ENCODE measurements at regions not wholly inside any gene's neighbourhood (a gene's known extent, or its start where the extent isn't known, plus 50 kb on each side); places are given as distances from the start of the nearest gene placed in this dataset.
"Not testable (repeated sequence)": the region's sequence is repeated elsewhere in the genome, so short reads cannot be mapped to it uniquely, and the experiment has no call there.

DNA sequence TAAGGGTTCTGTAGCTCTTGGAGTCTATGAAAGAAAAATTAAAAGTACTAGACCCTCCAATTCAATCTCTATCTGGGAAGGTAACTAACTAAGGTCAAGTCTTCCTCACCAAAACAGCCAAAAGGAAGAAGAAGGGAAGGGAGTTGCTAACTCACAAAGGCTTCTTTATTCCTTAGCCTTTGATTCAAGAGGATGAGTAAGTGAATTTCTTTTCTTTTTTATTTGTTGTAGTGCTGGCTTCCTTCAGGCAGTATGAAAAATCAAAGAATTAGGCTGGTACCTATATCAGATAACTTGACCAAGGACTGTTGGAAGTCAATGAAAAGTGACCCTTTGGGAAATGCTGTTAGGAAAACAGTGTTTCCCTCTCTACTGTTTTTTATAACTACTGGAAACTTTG is 144.4 kb upstream of the NRIP1 start:
- TF ChIP-seq, protein P1, sequence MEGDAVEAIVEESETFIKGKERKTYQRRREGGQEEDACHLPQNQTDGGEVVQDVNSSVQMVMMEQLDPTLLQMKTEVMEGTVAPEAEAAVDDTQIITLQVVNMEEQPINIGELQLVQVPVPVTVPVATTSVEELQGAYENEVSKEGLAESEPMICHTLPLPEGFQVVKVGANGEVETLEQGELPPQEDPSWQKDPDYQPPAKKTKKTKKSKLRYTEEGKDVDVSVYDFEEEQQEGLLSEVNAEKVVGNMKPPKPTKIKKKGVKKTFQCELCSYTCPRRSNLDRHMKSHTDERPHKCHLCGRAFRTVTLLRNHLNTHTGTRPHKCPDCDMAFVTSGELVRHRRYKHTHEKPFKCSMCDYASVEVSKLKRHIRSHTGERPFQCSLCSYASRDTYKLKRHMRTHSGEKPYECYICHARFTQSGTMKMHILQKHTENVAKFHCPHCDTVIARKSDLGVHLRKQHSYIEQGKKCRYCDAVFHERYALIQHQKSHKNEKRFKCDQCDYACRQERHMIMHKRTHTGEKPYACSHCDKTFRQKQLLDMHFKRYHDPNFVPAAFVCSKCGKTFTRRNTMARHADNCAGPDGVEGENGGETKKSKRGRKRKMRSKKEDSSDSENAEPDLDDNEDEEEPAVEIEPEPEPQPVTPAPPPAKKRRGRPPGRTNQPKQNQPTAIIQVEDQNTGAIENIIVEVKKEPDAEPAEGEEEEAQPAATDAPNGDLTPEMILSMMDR (IDR thresholded peaks at IDR 0.05; ENCODE audit: extremely low read depth, insufficient read depth, missing control alignments), result no peak
- no peak for DNase-seq (ENCODE audit: low spot score)
- in situ Hi-C loops (cut with MboI; ENCODE audit: low pct_unique_long_range_greater_than_20kb, low sequenced_read_pairs, unreplicated experiment), result no loop called here

DNA sequence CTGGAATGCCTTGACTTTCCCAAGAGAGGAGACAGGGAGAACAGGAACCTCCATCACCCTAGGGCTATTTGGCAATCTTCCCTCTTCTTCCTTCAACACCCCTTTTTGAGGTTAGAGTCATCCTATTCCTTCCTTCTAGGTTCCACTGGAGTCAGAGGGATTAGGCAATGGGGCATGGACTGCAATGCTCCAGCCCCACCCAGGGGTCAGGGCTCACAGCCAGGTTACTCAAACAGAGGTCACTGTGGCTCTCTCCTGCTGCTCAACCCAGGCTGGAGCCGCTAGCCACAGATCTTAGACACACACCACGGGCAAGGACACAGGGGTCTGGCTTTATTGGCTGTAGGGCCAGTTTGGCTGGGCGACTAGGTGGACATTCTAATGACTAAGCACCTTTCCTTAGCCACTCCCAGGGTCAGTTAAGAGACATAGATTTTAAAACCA is 145.5 kb upstream of the NRIP1 start:
- TF ChIP-seq, protein P1 (IDR thresholded peaks at IDR 0.05; ENCODE audit: extremely low read depth, insufficient read depth, missing control alignments), result no peak
- in situ Hi-C loops (cut with MboI; ENCODE audit: low pct_unique_long_range_greater_than_20kb, low sequenced_read_pairs, unreplicated experiment), result no loop called here
- DNase-seq (ENCODE audit: low spot score), result no peak

DNA sequence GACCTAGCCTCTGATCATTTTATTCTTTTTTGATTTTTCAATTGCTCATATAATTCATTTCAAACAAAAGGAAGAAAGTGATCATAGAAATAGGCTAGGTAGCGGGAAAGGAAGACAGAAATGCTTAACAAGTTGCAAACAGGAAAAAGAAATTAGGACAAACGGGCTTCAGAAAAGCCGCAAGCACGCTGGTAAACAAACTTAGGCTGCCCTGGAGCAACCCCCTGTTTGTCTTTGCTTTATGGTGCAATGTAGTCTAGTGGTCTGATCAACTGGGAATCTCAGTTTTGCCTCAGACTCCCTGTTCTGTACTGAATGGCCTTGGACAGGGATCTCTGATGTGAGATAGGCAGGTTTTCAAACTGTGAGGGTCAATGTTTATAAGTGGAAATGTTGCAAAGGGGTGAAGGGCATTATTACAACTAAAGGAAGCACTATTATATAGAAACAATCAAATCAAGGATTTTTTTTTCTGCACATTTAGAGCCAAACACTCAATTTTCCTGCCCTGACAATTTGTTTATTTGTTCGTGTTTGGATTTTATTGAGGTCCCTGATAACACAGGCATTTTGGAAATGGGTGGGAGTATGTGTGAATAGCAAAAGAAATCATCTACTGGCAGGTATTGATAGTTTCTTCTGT is 146.8 kb upstream of the NRIP1 start:
- TF ChIP-seq, protein P1 (IDR thresholded peaks at IDR 0.05; ENCODE audit: extremely low read depth, insufficient read depth, missing control alignments), result no peak
- no peak for DNase-seq (ENCODE audit: low spot score)
- in situ Hi-C loops (cut with MboI; ENCODE audit: low pct_unique_long_range_greater_than_20kb, low sequenced_read_pairs, unreplicated experiment), result no loop called here

DNA sequence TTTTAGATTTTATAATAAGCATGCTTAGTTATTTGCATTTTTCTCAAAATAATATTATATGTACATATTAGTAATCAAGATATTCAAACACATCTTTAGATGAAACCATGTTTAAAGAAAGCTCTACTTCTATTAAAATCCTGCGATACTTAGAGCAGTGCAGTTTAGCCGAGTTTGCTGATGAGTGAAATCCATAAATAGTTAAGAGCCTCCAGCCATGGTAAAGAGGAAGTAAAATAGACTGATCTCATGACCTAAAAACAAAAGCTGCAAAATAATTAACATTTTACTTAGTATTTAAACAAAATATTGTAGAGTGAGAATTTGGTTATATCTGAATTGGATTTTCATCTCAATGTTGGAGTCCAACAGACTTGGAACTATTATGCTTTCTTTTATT is 147.4 kb upstream of the NRIP1 start:
- in situ Hi-C loops (cut with MboI; ENCODE audit: low pct_unique_long_range_greater_than_20kb, low sequenced_read_pairs, unreplicated experiment), result no loop called here
- TF ChIP-seq, protein P1 (IDR thresholded peaks at IDR 0.05; ENCODE audit: extremely low read depth, insufficient read depth, missing control alignments), result no peak

DNA sequence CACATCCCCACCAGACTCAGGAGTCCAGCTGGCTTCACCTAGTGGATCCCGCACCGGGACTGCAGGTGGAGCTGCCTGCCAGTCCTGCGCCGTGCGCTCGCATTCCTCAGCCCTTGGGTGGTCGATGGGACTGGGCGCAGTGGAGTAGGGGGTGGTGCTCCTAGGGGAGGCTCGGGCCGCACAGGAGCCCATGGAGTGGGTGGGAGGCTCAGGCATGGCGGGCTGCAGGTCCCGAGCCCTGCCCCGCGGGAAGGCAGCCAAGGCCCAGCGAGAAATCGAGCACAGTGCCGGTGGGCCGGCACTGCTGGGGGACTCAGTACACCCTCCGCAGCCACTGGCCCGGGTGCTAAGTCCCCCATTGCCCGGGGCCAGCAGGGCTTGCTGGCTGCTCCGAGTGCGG is 153.7 kb upstream of the NRIP1 start:
- DNase-seq (ENCODE audit: low spot score); in situ Hi-C loops (cut with MboI; ENCODE audit: low pct_unique_long_range_greater_than_20kb, low sequenced_read_pairs, unreplicated experiment): not testable (repeated sequence)

More for the DNA sequence above, 147.4 kb upstream of the NRIP1 start:
- no peak for DNase-seq (ENCODE audit: low spot score)

DNA sequence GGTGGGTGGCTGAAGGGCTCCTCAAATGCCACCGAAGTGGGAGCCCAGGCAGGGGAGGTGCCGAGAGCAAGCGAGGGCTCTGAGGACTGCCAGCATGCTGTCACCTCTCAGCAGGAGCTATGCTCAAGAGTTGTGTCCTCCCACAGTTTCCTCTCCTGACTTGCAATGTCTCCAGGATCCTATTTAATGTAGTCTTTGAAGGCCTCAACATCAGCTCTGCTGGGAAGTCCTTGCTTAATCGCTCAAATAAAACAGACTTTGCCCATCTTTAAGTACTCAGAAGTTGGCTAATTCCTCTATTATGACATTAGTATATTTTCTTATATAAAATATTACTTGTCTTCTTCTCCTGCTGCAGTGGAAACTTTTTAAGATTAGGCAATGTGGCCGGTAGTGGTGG is 154.2 kb upstream of the NRIP1 start:
- no peak for DNase-seq (ENCODE audit: low spot score)
- in situ Hi-C loops (cut with MboI; ENCODE audit: low pct_unique_long_range_greater_than_20kb, low sequenced_read_pairs, unreplicated experiment), result no loop called here
- TF ChIP-seq, protein P1 (IDR thresholded peaks at IDR 0.05; ENCODE audit: extremely low read depth, insufficient read depth, missing control alignments), result no peak

DNA sequence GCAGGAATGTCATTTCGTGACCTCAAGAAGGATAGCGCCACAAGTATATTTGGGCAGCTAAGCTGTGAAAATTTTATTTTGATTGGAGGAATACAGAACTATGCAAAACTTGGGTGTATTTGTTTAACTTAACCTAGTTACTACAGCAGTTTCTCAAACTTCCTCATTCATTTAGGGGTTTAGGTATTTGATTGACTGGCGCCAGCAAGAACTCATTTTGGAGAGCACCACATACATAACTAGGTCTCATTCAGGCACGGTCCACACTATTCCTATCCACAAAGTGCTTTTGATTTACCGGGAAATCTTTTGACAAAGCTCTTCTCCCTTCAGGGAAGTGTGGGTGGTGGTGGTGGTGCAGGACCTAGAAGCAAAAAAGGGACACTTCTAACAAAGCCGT is 155.1 kb upstream of the NRIP1 start:
- in situ Hi-C loops (cut with MboI; ENCODE audit: low pct_unique_long_range_greater_than_20kb, low sequenced_read_pairs, unreplicated experiment), result no loop called here
- TF ChIP-seq, protein P1 (IDR thresholded peaks at IDR 0.05; ENCODE audit: extremely low read depth, insufficient read depth, missing control alignments), result no peak
- DNase-seq (ENCODE audit: low spot score), result no peak
